ENCODE measurements at regions not wholly inside any gene's neighbourhood (a gene's known extent, or its start where the extent isn't known, plus 50 kb on each side); places are given as distances from the start of the nearest gene placed in this dataset.

DNA sequence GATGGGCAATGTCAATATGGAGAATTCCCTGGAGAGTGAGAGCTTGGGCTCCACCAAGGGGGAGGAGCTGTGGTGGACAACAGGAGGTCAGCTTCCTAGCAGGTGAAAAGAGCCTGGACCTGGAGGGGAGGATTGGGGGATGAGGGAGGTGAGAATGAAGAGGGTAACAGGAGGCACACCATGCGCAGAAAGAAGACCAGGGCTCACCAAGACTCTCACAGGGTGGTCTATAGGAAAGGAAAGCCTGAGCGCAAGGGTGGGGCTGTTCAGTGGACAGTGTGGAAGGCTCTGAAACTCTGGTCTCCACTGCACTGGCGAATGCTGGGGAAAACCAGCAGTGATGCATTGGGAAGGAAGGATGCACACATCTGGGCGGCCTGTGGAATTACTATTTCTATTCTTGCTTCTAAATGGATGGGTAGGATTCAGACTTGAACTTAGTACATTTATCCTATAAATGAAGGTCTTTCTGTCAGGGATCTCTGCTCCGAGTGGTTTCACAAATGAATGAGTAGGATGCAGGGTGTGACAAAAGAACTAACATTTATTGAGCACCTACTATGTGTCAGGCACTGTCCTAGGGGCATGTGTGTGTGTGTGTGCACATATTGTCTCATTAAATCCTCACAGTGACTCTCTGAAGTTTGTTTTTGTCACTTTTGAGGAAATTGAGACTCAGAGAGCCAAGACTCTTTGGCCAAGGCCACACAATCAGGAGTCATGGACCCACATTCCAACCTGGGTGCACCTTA, 152.7 kb downstream of the CD83 start:
- Histone ChIP-seq H3K27me3 (no peaks in the 10 kb centered on the region), H3K4me3 (no peak overlapping the region), H3K4me1 (peaks cover 0 to 8% (median 5%) of the 10 kb centered on the region in 4 donors), H3K9me3 (no peaks in the 10 kb centered on the region), H3K36me3 (no peaks in the 10 kb centered on the region), H3K27ac (no peak overlapping the region)
- intact Hi-C loops (cut with DNase I) = no loop called here
- no peak for DNase-seq
- TF ChIP-seq CTCF (IDR thresholded peaks at IDR 0.05) = no peak
- no peak for TF ChIP-seq POLR2A (IDR thresholded peaks at IDR 0.05)
- 96 to 97% methylated on average over 5 of the region's 5 CpGs for WGBS, 2 donors

- no peaks in the 10 kb centered on the region for H3K36me3 ChIP-seq
- TF ChIP-seq POLR2AphosphoS5 (IDR thresholded peaks at IDR 0.05) = no peak
- TF ChIP-seq POLR2A (IDR thresholded peaks at IDR 0.05) = no peak
- TF ChIP-seq CTCF (IDR thresholded peaks at IDR 0.05) = no peak
- no peak for TF ChIP-seq EP300 (IDR thresholded peaks at IDR 0.05)
- no peak for DNase-seq
- peaks cover 0 to 16% (median 14%) of the 10 kb centered on the region in 4 donors for H3K4me1 ChIP-seq
- no peak overlapping the region for H3K27ac ChIP-seq
- no peaks in the 10 kb centered on the region for H3K9me3 ChIP-seq
- no peak overlapping the region for H3K4me3 ChIP-seq
- 22 to 54% methylated on average over 11 of the region's 11 CpGs for WGBS, 2 donors
- intact Hi-C loops (cut with DNase I) = no loop called here
- no peaks in the 10 kb centered on the region for H3K27me3 ChIP-seq
These were observed 153.6 kb downstream of the CD83 start for GRCh38 chr6:14270925-14271788.

- intact Hi-C loops (cut with DNase I) = no loop called here
- H3K9me3 ChIP-seq = no peaks in the 10 kb centered on the region
- peaks cover 0 to 22% (median 19%) of the 10 kb centered on the region in 4 donors for H3K4me1 ChIP-seq
- H3K36me3 ChIP-seq = no peaks in the 10 kb centered on the region
- H3K4me3 ChIP-seq = no peak overlapping the region
- TF ChIP-seq POLR2AphosphoS5 (IDR thresholded peaks at IDR 0.05) = no peak
- TF ChIP-seq EP300 (IDR thresholded peaks at IDR 0.05) = no peak
- TF ChIP-seq CTCF (IDR thresholded peaks at IDR 0.05) = no peak
- WGBS, 2 donors = 28 to 70% methylated on average over 4 of the region's 4 CpGs
- no peak overlapping the region for H3K27ac ChIP-seq
- H3K27me3 ChIP-seq = no peaks in the 10 kb centered on the region
- no peak for DNase-seq
These were observed 154.5 kb downstream of the CD83 start for GRCh38 chr6:14271789-14272736.

- no peaks in the 10 kb centered on the region for H3K9me3 ChIP-seq
- H3K27me3 ChIP-seq = no peaks in the 10 kb centered on the region
- TF ChIP-seq POLR2A (IDR thresholded peaks at IDR 0.05) (no peak), CTCF (IDR thresholded peaks at IDR 0.05) (no peak), POLR2AphosphoS5 (IDR thresholded peaks at IDR 0.05) (no peak), EP300 (IDR thresholded peaks at IDR 0.05) (no peak)
- no peak overlapping the region for H3K27ac ChIP-seq
- H3K4me1 ChIP-seq = peaks cover 0 to 22% (median 19%) of the 10 kb centered on the region in 4 donors
- H3K4me3 ChIP-seq = no peak overlapping the region
- intact Hi-C loops (cut with DNase I) = no loop called here
- no peak for DNase-seq
- WGBS, 2 donors = 98 to 100% methylated on average over 1 of the region's 1 CpG
- H3K36me3 ChIP-seq = no peaks in the 10 kb centered on the region
These were observed 155.1 kb downstream of the CD83 start for GRCh38 chr6:14272737-14273085.

Data from sigmoid colon (tissue), 6 donors.